ENCODE measurements at regions not wholly inside any gene's neighbourhood (a gene's known extent, or its start where the extent isn't known, plus 50 kb on each side); places are given as distances from the start of the nearest gene placed in this dataset.

DNA sequence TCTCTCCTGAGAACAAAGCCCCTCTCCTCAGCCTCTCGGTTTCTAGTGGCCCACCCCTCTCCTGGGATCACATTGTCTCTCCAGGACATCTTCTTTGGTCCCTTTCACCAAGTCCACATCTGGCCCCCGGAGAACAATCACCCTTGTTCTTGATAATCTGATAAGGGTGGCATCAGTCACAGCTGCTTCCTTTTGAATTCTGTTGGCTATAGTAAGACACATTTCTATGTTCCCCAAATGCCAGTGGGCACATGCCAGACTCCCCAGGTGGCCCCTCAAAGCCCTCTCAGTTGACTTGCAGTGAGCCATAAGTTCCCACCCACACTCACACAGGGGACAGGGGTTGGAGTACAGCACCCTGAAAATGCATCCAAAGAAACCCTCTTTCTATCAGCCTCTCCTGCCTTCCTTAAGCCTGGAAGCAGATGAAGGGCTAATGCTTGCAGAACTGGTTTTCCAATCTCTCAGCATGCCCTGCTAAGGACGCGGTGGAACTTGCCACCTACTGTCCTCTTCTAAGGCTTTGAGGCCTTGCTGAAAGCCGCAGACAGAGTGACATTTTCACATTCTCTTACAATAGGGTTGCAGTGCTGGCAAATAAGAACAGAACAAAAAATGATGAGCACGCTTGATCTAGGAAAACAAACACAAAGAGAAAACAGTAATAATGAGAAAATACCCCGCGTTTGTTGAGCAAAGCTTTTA lies 101.3 kb upstream of the SLCO3A1 start:
- no peaks in the 10 kb centered on the region for H3K4me1 ChIP-seq
- no peak overlapping the region for H3K4me3 ChIP-seq
- H3K27ac ChIP-seq = no peak overlapping the region
- TF ChIP-seq, protein P1, sequence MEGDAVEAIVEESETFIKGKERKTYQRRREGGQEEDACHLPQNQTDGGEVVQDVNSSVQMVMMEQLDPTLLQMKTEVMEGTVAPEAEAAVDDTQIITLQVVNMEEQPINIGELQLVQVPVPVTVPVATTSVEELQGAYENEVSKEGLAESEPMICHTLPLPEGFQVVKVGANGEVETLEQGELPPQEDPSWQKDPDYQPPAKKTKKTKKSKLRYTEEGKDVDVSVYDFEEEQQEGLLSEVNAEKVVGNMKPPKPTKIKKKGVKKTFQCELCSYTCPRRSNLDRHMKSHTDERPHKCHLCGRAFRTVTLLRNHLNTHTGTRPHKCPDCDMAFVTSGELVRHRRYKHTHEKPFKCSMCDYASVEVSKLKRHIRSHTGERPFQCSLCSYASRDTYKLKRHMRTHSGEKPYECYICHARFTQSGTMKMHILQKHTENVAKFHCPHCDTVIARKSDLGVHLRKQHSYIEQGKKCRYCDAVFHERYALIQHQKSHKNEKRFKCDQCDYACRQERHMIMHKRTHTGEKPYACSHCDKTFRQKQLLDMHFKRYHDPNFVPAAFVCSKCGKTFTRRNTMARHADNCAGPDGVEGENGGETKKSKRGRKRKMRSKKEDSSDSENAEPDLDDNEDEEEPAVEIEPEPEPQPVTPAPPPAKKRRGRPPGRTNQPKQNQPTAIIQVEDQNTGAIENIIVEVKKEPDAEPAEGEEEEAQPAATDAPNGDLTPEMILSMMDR (IDR thresholded peaks at IDR 0.05) = no peak
- no peaks in the 10 kb centered on the region for H3K36me3 ChIP-seq
- intact Hi-C loops (cut with DNase I) = no loop called here
- H3K9me3 ChIP-seq = no peaks in the 10 kb centered on the region
- no peaks in the 10 kb centered on the region for H3K27me3 ChIP-seq
- no peak overlapping the region for H3K9ac ChIP-seq (ENCODE audit: low read depth in 2 of 2, low read length in 2 of 2)
- no peak for DNase-seq

DNA sequence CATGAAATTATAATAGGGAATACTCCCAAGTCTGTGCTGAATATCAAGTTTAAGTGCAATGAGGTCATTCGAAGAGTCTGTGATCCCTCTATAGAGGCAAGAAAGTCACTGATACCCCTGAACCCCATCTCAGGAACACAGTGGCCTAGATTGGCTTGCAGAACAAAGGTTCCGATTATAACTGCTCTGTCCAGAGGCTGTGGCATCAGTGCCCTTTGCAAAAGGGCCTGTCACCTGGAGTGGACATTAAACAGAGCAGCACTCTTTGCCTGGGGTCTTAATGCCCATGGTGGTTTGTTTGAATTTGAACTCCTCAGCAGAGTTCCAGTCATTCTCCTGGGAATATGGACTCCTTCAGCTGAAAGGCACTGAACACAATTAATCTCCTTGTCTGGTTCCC lies 93.9 kb upstream of the SLCO3A1 start:
- Histone ChIP-seq H3K9me3 (no peaks in the 10 kb centered on the region), H3K4me3 (no peak overlapping the region), H3K27ac (no peak overlapping the region), H3K4me1 (no peaks in the 10 kb centered on the region), H3K27me3 (no peaks in the 10 kb centered on the region), H3K36me3 (no peaks in the 10 kb centered on the region), H3K9ac (ENCODE audit: low read depth in 2 of 2, low read length in 2 of 2) (no peak overlapping the region)
- intact Hi-C loops (cut with DNase I) = no loop called here
- TF ChIP-seq, protein P1 (IDR thresholded peaks at IDR 0.05) = no peak
- no peak for DNase-seq

DNA sequence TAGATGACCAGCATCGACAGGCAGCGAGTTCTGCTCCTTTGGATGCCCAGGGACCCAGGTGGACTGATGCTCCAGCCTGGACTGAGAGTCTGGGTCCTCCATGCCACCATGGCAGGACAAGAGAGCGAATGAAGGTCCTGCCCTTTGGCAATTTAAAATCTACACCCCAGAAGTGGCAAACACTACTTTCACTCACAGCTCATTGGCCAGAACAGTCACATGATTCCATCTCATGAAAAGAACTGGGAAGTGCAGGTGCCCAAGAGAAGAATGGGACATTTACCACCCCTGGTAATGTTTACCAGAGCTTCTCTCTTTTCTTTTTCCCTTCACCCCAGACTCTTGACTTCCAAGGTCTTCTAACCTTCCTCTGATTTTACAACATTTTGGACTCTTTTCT lies 87.8 kb upstream of the SLCO3A1 start:
- no peak for DNase-seq
- intact Hi-C loops (cut with DNase I) = no loop called here
- Histone ChIP-seq H3K9ac (ENCODE audit: low read depth in 2 of 2, low read length in 2 of 2) (no peak overlapping the region), H3K36me3 (no peaks in the 10 kb centered on the region), H3K27me3 (no peaks in the 10 kb centered on the region), H3K4me1 (no peaks in the 10 kb centered on the region), H3K9me3 (no peaks in the 10 kb centered on the region), H3K4me3 (no peak overlapping the region), H3K27ac (no peak overlapping the region)
- TF ChIP-seq, protein P1 (IDR thresholded peaks at IDR 0.05) = no peak

DNA sequence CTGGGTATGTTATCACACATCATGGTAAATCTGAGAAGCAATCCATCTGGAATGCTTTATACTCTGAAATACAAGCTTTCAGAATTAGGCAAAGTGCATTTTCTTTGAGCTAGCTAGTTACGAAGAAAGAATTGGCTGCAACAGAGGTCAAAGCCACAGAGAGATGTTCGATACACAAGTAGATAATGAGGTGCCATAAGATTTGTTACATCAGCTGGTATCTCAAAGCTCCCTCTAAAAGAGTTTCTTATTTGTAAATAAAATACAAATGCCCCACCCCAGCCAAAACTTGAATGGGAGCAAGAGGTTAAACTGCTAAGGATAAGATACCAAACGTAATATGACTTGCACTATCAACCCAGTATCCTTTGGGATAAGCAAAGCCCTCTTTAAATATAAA lies 84.0 kb upstream of the SLCO3A1 start:
- Histone ChIP-seq H3K27ac (no peak overlapping the region), H3K4me3 (no peak overlapping the region), H3K9ac (ENCODE audit: low read depth in 2 of 2, low read length in 2 of 2) (no peak overlapping the region), H3K36me3 (no peaks in the 10 kb centered on the region), H3K4me1 (no peaks in the 10 kb centered on the region), H3K27me3 (no peaks in the 10 kb centered on the region), H3K9me3 (no peaks in the 10 kb centered on the region)
- DNase-seq = no peak
- TF ChIP-seq, protein P1 (IDR thresholded peaks at IDR 0.05) = no peak
- intact Hi-C loops (cut with DNase I) = no loop called here

DNA sequence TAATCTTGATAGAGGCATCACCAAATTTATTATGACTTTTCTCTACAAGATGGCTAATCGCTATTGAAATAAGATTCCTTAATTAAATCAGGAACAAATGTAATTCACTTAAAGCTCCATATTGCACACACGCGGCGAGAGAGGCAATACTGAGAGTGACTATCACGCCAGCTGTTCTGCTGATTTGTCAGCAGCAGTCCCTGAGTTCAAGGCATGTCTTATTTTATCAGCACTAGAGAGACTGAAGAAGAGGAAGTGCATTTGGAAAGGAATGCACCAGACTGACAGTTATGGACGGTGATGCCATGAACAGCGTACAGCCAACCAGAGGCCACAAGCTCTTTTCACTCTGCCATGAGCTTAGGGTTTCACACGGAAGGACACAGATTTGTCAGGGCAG lies 83.6 kb upstream of the SLCO3A1 start:
- Histone ChIP-seq H3K4me3 (no peak overlapping the region), H3K9ac (ENCODE audit: low read depth in 2 of 2, low read length in 2 of 2) (no peak overlapping the region), H3K9me3 (no peaks in the 10 kb centered on the region), H3K27ac (no peak overlapping the region), H3K4me1 (no peaks in the 10 kb centered on the region), H3K36me3 (no peaks in the 10 kb centered on the region), H3K27me3 (no peaks in the 10 kb centered on the region)
- TF ChIP-seq, protein P1 (IDR thresholded peaks at IDR 0.05) = no peak
- DNase-seq = no peak
- intact Hi-C loops (cut with DNase I) = no loop called here
